Vagina (tissue), 2 donors: ENCODE measurements at regions not wholly inside any gene's neighbourhood (a gene's known extent, or its start where the extent isn't known, plus 50 kb on each side); places are given as distances from the start of the nearest gene placed in this dataset.

ENCODE experiments used
- DNase-seq, 2 donors: peaks; one replicate each; pipeline ENCODE4 v3.0.0-alpha.2; 2017; ENCODE audit errors: extremely low spot score in 2 of 2
- H3K27ac ChIP-seq: fragments of 200-600 bp; sonication (generic); one replicate; pipeline ENCODE4 v1.5.1; 2019
- H3K27me3 ChIP-seq: fragments of 200-600 bp; sonication (generic); one replicate; pipeline ENCODE4 v1.5.1; 2019
- H3K36me3 ChIP-seq, 2 donors: fragments of 200-600 bp; sonication (generic); one replicate each; pipeline ENCODE4 v1.5.1; 2017 to 2019
- H3K4me1 ChIP-seq: fragments of 200-600 bp; sonication (generic); one replicate; pipeline ENCODE4 v1.5.1; 2019
- H3K4me3 ChIP-seq, 2 donors: fragments of 200-600 bp; sonication (generic); 1 replicate in 1 of 2; 2 replicates in 1 of 2; pipeline ENCODE4 v1.5.1; 2016 to 2019
- H3K9me3 ChIP-seq: fragments of 200-600 bp; sonication (generic); one replicate; pipeline ENCODE4 v1.5.1; 2019
- CTCF ChIP-seq, 3 experiments: fragments of 450-650 bp in 2 of 3; fragments of 200-600 bp in 1 of 3; sonication (generic) in 1 of 3; IDR thresholded peaks; one replicate each; pipeline ENCODE4 v1.5.1; 2017 to 2019; ENCODE audit warnings: antibody characterized with exemption in 3 of 3, mild to moderate bottlenecking in 2 of 3, moderate library complexity in 2 of 3
- POLR2A ChIP-seq, 2 donors: fragments of 450-650 bp; IDR thresholded peaks; one replicate each; pipeline ENCODE4 v1.6.1; 2017; ENCODE audit warnings: antibody characterized with exemption in 2 of 2, mild to moderate bottlenecking in 2 of 2, moderate library complexity in 2 of 2
- POLR2AphosphoS5 ChIP-seq, 2 donors: sonication (generic); formaldehyde crosslinking; IDR thresholded peaks; one replicate each; pipeline ENCODE4 v1.9.0; 2017; ENCODE audit warnings: antibody characterized with exemption in 2 of 2, mild to moderate bottlenecking in 2 of 2, low read depth in 1 of 2; ENCODE audit not compliant: insufficient read depth in 1 of 2
- intact Hi-C: fragments of 100-400 bp; cut with DNase I; formaldehyde crosslinking; loops from one replicate; pipeline ENCODE4 v1.15.1; 2023

- no peaks in the 10 kb centered on the region for H3K9me3 ChIP-seq
- TF ChIP-seq POLR2A (IDR thresholded peaks at IDR 0.05) (no peak), CTCF (IDR thresholded peaks at IDR 0.05) (no peak), POLR2AphosphoS5 (IDR thresholded peaks at IDR 0.05; ENCODE audit: insufficient read depth in 1 of 2, low read depth in 1 of 2) (no peak)
- intact Hi-C loops: no loop called here
These were observed 66.1 kb upstream of the SMAD3 start for GRCh38 chr15:66999046-66999968.

GRCh38 chr15:67000896-67001295 lies 64.5 kb upstream of the SMAD3 start:
- Histone ChIP-seq H3K27ac (no peak overlapping the region), H3K27me3 (no peaks in the 10 kb centered on the region), H3K4me3 (no peak overlapping the region), H3K4me1 (no peaks in the 10 kb centered on the region), H3K36me3 (no peaks in the 10 kb centered on the region), H3K9me3 (no peaks in the 10 kb centered on the region)
- no peak for DNase-seq
- TF ChIP-seq POLR2AphosphoS5 (IDR thresholded peaks at IDR 0.05; ENCODE audit: insufficient read depth in 1 of 2, low read depth in 1 of 2) (no peak), CTCF (IDR thresholded peaks at IDR 0.05) (no peak), POLR2A (IDR thresholded peaks at IDR 0.05) (no peak)
- intact Hi-C loops: loop anchor here (5.0 kb wide), 1 partner anchor 1159 kb away; no protein-coding TSS in a partner anchor

More at GRCh38 chr15:66999046-66999968, 66.1 kb upstream of the SMAD3 start:
- Histone ChIP-seq H3K4me3 (no peak overlapping the region), H3K36me3 (no peaks in the 10 kb centered on the region), H3K27ac (no peak overlapping the region), H3K4me1 (no peaks in the 10 kb centered on the region), H3K27me3 (no peaks in the 10 kb centered on the region)
- no peak for DNase-seq

GRCh38 chr15:67002368-67002767 lies 63.0 kb upstream of the SMAD3 start:
- Histone ChIP-seq H3K36me3 (no peaks in the 10 kb centered on the region), H3K27me3 (no peaks in the 10 kb centered on the region), H3K9me3 (no peaks in the 10 kb centered on the region), H3K4me1 (no peaks in the 10 kb centered on the region), H3K4me3 (no peak overlapping the region), H3K27ac (no peak overlapping the region)
- intact Hi-C loops: loop anchor here (5.0 kb wide), 1 partner anchor 1160 kb away; no protein-coding TSS in a partner anchor
- no peak for TF ChIP-seq CTCF (IDR thresholded peaks at IDR 0.05)
- no peak for TF ChIP-seq POLR2AphosphoS5 (IDR thresholded peaks at IDR 0.05; ENCODE audit: insufficient read depth in 1 of 2, low read depth in 1 of 2)
- TF ChIP-seq POLR2A (IDR thresholded peaks at IDR 0.05): no peak
- no peak for DNase-seq

GRCh38 chr15:67003586-67003985 lies 61.8 kb upstream of the SMAD3 start:
- no peak overlapping the region for H3K4me3 ChIP-seq
- no peak overlapping the region for H3K27ac ChIP-seq
- no peaks in the 10 kb centered on the region for H3K27me3 ChIP-seq
- DNase-seq: no peak
- intact Hi-C loops: loop anchor here (5.0 kb wide), 1 partner anchor 1161 kb away; no protein-coding TSS in a partner anchor
- no peaks in the 10 kb centered on the region for H3K36me3 ChIP-seq
- H3K9me3 ChIP-seq: no peaks in the 10 kb centered on the region
- H3K4me1 ChIP-seq: no peaks in the 10 kb centered on the region
- TF ChIP-seq POLR2AphosphoS5 (IDR thresholded peaks at IDR 0.05; ENCODE audit: insufficient read depth in 1 of 2, low read depth in 1 of 2) (no peak), POLR2A (IDR thresholded peaks at IDR 0.05) (no peak), CTCF (IDR thresholded peaks at IDR 0.05) (no peak)

- TF ChIP-seq CTCF (IDR thresholded peaks at IDR 0.05) (no peak), POLR2A (IDR thresholded peaks at IDR 0.05) (no peak), POLR2AphosphoS5 (IDR thresholded peaks at IDR 0.05; ENCODE audit: insufficient read depth in 1 of 2, low read depth in 1 of 2) (no peak)
- no peak overlapping the region for H3K4me3 ChIP-seq
- H3K36me3 ChIP-seq: no peaks in the 10 kb centered on the region
- DNase-seq: no peak
- H3K9me3 ChIP-seq: no peaks in the 10 kb centered on the region
- H3K27me3 ChIP-seq: no peaks in the 10 kb centered on the region
- intact Hi-C loops: loop anchor here (5.0 kb wide), 1 partner anchor 1162 kb away; no protein-coding TSS in a partner anchor
- no peaks in the 10 kb centered on the region for H3K4me1 ChIP-seq
- H3K27ac ChIP-seq: no peak overlapping the region
These were observed 61.3 kb upstream of the SMAD3 start for GRCh38 chr15:67004142-67004541.
